Endodermal cell (in vitro differentiated cells): ENCODE measurements at regions not wholly inside any gene's neighbourhood (a gene's known extent, or its start where the extent isn't known, plus 50 kb on each side); places are given as distances from the start of the nearest gene placed in this dataset.

Source experiments
- DNase-seq: peaks from one replicate; pipeline ENCODE4 v3.0.0-alpha.2; 2017
- H3K27ac ChIP-seq: 2 replicates; pipeline ENCODE4 v1.5.1; 2013; ENCODE audit warnings: mild to moderate bottlenecking, low read depth, low read length, moderate library complexity
- H3K27me3 ChIP-seq: 2 replicates; pipeline ENCODE4 v1.6.1; 2013; ENCODE audit warnings: mild to moderate bottlenecking, low read length, moderate library complexity; ENCODE audit not compliant: insufficient read depth, control insufficient read depth, poor library complexity, severe bottlenecking
- H3K36me3 ChIP-seq: 2 replicates; pipeline ENCODE4 v1.7.0; 2013; ENCODE audit warnings: mild to moderate bottlenecking, low read length, moderate library complexity; ENCODE audit not compliant: control insufficient read depth, insufficient read depth
- H3K4me1 ChIP-seq: one replicate; pipeline ENCODE4 v1.7.0; 2013; ENCODE audit warnings: low read length; ENCODE audit not compliant: control insufficient read depth, insufficient read depth
- H3K4me3 ChIP-seq: 2 replicates; pipeline ENCODE4 v1.5.1; 2013; ENCODE audit warnings: mild to moderate bottlenecking, low read length, moderate library complexity
- H3K9ac ChIP-seq: 2 replicates; pipeline ENCODE4 v1.6.1; 2013; ENCODE audit warnings: mild to moderate bottlenecking, low read length, moderate library complexity; ENCODE audit not compliant: poor library complexity, severe bottlenecking; ENCODE audit errors: extremely low read depth
- H3K9me3 ChIP-seq: 2 replicates; pipeline ENCODE4 v1.6.1; 2013; ENCODE audit warnings: mild to moderate bottlenecking, low read length, moderate library complexity; ENCODE audit not compliant: control insufficient read depth
- H3K27ac Mint-ChIP-seq: 2 replicates; pipeline ENCODE4 v1.8.0; 2020; ENCODE audit warnings: mixed read lengths
- H3K27me3 Mint-ChIP-seq: 2 replicates; pipeline ENCODE4 v1.8.0; 2021; ENCODE audit warnings: mild to moderate bottlenecking, mixed read lengths; ENCODE audit not compliant: insufficient read depth
- H3K36me3 Mint-ChIP-seq: 2 replicates; pipeline ENCODE4 v1.8.0; 2020; ENCODE audit warnings: low read depth, mixed read lengths
- H3K4me1 Mint-ChIP-seq: 2 replicates; pipeline ENCODE4 v1.8.0; 2020; ENCODE audit warnings: mixed read lengths
- H3K4me3 Mint-ChIP-seq: 2 replicates; pipeline ENCODE4 v1.8.0; 2020; ENCODE audit warnings: mild to moderate bottlenecking, moderate library complexity, mixed read lengths
- H3K9me3 Mint-ChIP-seq: 2 replicates; pipeline ENCODE4 v1.8.0; 2020; ENCODE audit warnings: mild to moderate bottlenecking, mixed read lengths
- WGBS, 2 experiments: methylation state at CpG; one replicate each; pipeline versions ENCODE4 v1.1.5 to v1.1.7; 2013; ENCODE audit warnings: missing lambda C conversion rate in 2 of 2, mixed read lengths in 1 of 2; ENCODE audit not compliant: insufficient coverage in 1 of 2, insufficient read length in 1 of 2; 5-methylcytosine and 5-hydroxymethylcytosine counted together
- TF ChIP-seq, protein P1 (sequence below): fragments of 200-600 bp; sonication (generic); conservative IDR thresholded peaks from 2 replicates; pipeline ENCODE4 v1.5.0; 2021; ENCODE audit warnings: antibody characterized with exemption, mild to moderate bottlenecking

DNA sequence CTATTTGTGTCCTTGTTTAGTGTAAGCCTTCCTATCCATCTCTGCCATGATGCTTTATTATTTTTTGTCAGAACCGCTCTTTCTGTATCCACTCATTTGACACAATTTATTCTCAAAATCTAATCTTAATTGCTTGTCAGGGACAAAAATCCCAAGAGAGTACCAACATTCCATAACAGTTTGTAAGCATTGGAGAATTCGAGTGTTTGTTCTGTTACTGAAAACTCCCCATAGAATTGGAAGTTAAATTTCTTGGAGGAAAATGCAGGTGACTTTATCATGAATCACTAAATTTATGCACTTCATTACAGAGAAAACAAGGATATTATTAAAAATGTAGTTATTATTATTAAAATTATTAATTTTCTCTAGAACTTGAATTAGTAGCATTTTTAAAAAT is 1986.1 kb downstream of the ARAP2 start:
- no peaks in the 10 kb centered on the region for H3K36me3 Mint-ChIP-seq
- H3K9me3 ChIP-seq = no peaks in the 10 kb centered on the region
- H3K9me3 Mint-ChIP-seq = no peaks in the 10 kb centered on the region
- no peak overlapping the region for H3K27ac ChIP-seq
- no peak overlapping the region for H3K4me3 ChIP-seq
- no peak overlapping the region for H3K27ac Mint-ChIP-seq
- H3K4me1 Mint-ChIP-seq = peaks cover 10% of the 10 kb centered on the region
- no peak overlapping the region for H3K9ac ChIP-seq
- no peaks in the 10 kb centered on the region for H3K27me3 ChIP-seq
- DNase-seq = no peak
- no peak overlapping the region for H3K4me3 Mint-ChIP-seq
- peaks cover 6% of the 10 kb centered on the region for H3K4me1 ChIP-seq
- TF ChIP-seq, protein P1, sequence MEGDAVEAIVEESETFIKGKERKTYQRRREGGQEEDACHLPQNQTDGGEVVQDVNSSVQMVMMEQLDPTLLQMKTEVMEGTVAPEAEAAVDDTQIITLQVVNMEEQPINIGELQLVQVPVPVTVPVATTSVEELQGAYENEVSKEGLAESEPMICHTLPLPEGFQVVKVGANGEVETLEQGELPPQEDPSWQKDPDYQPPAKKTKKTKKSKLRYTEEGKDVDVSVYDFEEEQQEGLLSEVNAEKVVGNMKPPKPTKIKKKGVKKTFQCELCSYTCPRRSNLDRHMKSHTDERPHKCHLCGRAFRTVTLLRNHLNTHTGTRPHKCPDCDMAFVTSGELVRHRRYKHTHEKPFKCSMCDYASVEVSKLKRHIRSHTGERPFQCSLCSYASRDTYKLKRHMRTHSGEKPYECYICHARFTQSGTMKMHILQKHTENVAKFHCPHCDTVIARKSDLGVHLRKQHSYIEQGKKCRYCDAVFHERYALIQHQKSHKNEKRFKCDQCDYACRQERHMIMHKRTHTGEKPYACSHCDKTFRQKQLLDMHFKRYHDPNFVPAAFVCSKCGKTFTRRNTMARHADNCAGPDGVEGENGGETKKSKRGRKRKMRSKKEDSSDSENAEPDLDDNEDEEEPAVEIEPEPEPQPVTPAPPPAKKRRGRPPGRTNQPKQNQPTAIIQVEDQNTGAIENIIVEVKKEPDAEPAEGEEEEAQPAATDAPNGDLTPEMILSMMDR = no peak
- H3K27me3 Mint-ChIP-seq = no peaks in the 10 kb centered on the region
- no peaks in the 10 kb centered on the region for H3K36me3 ChIP-seq
- WGBS, 2 experiments = 88% methylated on average over 2 of the region's 2 CpGs; no CpG with 5 or more reads in 1 of the 2 experiments

DNA sequence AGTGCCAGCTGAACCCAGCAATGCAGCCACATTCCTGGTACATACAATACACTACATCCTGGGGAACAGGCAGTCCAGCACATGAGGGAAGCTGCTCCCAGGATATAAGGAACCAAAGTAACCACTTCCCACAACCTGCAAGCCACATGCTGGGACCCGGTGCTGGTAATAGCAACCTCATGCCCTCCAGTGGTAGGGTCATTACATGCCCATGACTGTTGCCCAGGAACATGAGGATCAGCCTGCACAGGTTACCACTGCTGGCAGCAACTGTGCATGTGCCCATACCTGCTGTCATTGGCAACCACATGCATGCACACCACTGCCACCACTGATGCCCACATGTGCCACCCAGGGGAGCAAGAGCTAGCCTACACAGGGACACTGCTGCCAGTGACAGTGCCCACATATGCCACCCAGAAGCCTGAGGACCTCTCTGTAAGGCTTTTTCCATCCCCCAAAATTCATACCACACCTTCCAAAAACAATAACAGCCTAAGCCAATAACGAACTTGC is 1982.5 kb downstream of the ARAP2 start:
- Histone ChIP-seq H3K36me3 (no peaks in the 10 kb centered on the region), H3K27ac (no peak overlapping the region), H3K4me1 (peaks cover 3% of the 10 kb centered on the region), H3K4me3 (no peak overlapping the region), H3K9ac (no peak overlapping the region), H3K9me3 (no peaks in the 10 kb centered on the region), H3K27me3 (no peaks in the 10 kb centered on the region)
- 93% methylated on average over 2 of the region's 2 CpGs; no CpG with 5 or more reads in 1 of the 2 experiments for WGBS, 2 experiments
- peaks cover 8% of the 10 kb centered on the region for H3K4me1 Mint-ChIP-seq
- H3K27ac Mint-ChIP-seq = peak overlapping the region; percentile 80
- H3K36me3 Mint-ChIP-seq = no peaks in the 10 kb centered on the region
- H3K27me3 Mint-ChIP-seq = no peaks in the 10 kb centered on the region
- DNase-seq = peak; percentile 48
- H3K9me3 Mint-ChIP-seq = no peaks in the 10 kb centered on the region
- TF ChIP-seq, protein P1 = peak; percentile 21
- no peak overlapping the region for H3K4me3 Mint-ChIP-seq

DNA sequence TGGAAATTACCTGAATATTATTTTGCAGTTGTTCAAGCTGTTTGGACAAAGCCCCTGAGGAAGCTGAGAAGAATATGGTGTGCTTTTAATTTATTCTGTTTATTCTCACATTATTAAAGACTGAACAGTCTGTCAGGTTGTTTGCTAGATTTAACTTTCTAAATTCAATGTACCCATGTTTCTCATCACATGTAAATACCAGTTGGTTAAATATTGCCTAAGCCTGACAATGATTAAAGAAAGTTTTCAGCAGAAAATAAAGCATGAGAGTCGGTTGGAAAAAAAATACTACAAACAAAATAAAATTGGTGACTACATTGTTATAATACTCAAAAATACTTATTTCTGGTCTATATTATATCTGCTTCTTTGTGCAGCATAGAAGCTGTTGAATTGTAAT is 1974.7 kb downstream of the ARAP2 start:
- H3K27ac ChIP-seq = no peak overlapping the region
- H3K36me3 ChIP-seq = no peaks in the 10 kb centered on the region
- WGBS, 2 experiments = 100% methylated on average over 1 of the region's 1 CpG; no CpG with 5 or more reads in 1 of the 2 experiments
- Mint-ChIP-seq H3K9me3 (no peaks in the 10 kb centered on the region), H3K27me3 (no peaks in the 10 kb centered on the region), H3K27ac (no peak overlapping the region), H3K4me1 (no peaks in the 10 kb centered on the region), H3K4me3 (no peak overlapping the region), H3K36me3 (no peaks in the 10 kb centered on the region)
- H3K9ac ChIP-seq = no peak overlapping the region
- TF ChIP-seq, protein P1 = no peak
- H3K4me1 ChIP-seq = no peaks in the 10 kb centered on the region
- H3K4me3 ChIP-seq = no peak overlapping the region
- no peaks in the 10 kb centered on the region for H3K27me3 ChIP-seq
- no peak for DNase-seq
- H3K9me3 ChIP-seq = peaks cover 13% of the 10 kb centered on the region
